ENCODE measurements at regions not wholly inside any gene's neighbourhood (a gene's known extent, or its start where the extent isn't known, plus 50 kb on each side); places are given as distances from the start of the nearest gene placed in this dataset.

DNA sequence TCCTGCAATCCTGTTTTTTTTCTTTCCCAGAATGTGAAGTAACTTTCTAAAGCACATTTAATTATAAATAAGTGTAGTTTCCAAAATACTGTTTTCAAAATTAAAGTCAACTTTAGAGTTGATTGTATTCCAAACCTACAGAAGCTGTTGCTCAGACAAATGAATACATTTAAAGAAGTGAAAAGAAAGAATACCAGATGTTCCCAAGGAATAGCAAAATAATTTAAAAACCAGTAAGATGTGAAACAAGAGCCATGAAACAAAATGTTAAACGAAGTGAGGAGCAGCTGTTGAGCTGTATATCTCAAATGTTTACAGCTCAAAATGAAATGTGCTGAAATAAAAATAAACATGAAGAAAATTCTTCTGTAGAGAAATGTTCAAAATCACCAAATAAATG, 627.4 kb upstream of the NDST4 start:
- TF ChIP-seq, protein P1, sequence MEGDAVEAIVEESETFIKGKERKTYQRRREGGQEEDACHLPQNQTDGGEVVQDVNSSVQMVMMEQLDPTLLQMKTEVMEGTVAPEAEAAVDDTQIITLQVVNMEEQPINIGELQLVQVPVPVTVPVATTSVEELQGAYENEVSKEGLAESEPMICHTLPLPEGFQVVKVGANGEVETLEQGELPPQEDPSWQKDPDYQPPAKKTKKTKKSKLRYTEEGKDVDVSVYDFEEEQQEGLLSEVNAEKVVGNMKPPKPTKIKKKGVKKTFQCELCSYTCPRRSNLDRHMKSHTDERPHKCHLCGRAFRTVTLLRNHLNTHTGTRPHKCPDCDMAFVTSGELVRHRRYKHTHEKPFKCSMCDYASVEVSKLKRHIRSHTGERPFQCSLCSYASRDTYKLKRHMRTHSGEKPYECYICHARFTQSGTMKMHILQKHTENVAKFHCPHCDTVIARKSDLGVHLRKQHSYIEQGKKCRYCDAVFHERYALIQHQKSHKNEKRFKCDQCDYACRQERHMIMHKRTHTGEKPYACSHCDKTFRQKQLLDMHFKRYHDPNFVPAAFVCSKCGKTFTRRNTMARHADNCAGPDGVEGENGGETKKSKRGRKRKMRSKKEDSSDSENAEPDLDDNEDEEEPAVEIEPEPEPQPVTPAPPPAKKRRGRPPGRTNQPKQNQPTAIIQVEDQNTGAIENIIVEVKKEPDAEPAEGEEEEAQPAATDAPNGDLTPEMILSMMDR (conservative IDR thresholded peaks at IDR 0.05; ENCODE audit: low read depth, low read length), result no peak
- H3K4me3 ChIP-seq (ENCODE audit: low read depth, low read length), result no peak overlapping the region
- no peak for DNase-seq (ENCODE audit: low read depth)

DNA sequence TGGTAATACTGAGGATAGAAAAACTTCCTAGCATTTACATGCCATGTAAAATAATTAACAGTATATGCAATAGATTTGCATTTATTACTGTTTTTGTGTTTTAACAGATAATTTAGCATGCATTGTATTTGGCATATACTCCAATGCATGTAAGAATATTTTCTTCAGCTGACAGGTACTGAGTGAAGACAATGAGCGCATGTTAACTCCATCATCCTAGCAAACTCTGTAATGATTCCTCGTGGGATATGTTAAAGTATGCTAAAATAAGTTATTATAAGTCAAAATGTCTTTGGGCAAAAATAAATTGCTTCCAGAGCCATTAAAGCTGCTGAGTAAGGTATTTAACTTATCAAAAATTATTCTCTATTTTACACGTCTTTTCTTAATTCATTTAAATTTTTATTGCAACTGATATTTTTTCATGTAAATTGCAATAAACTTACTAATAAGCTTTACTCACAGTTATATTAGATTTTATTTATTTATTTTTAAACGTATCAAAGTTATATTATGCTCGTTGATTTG, 616.4 kb upstream of the NDST4 start:
- no peak for DNase-seq (ENCODE audit: low read depth)
- TF ChIP-seq, protein P1 (conservative IDR thresholded peaks at IDR 0.05; ENCODE audit: low read depth, low read length), result no peak
- H3K4me3 ChIP-seq (ENCODE audit: low read depth, low read length), result no peak overlapping the region

DNA sequence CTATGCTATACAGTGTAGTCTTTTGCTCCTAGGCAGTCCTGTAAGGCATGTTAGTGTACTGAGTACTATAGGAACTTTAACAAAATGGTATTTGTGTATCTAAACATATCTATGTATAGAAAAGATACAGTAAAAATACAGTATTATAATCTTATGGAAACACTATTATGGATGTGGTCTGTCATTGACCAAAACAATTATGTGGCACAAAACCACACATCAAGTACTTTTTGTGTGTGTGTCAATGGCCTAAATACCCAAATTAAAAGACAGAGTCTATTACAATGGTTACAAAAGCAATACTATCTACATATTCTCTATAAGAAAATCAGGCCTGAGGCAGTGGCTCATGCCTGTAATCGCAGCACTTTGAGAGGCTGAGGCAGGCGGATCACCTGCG, 610.2 kb upstream of the NDST4 start:
- H3K4me3 ChIP-seq (ENCODE audit: low read depth, low read length), result no peak overlapping the region
- no peak for DNase-seq (ENCODE audit: low read depth)
- TF ChIP-seq, protein P1 (conservative IDR thresholded peaks at IDR 0.05; ENCODE audit: low read depth, low read length), result no peak

DNA sequence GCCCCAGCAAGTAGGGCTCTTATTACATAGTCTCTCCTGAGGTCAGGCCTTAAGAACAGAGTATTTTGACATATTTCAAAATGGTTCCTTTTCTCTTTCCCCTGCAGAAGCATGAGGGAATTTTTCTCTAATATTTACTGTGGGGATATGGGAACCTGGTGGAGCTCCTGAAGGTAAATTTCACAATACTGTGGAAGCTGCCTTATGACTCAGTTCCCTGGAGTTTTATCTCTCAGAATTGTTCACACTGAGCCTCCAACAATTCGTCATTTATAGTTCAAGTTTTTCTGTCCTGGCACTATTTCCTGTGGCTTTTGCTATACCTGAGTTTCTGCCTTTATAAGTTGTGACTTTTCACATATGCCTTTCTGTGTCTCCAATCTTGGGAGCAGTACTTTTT, 607.2 kb upstream of the NDST4 start:
- H3K4me3 ChIP-seq (ENCODE audit: low read depth, low read length), result no peak overlapping the region
- DNase-seq (ENCODE audit: low read depth), result peak; percentile 6
- TF ChIP-seq, protein P1 (conservative IDR thresholded peaks at IDR 0.05; ENCODE audit: low read depth, low read length), result no peak

DNA sequence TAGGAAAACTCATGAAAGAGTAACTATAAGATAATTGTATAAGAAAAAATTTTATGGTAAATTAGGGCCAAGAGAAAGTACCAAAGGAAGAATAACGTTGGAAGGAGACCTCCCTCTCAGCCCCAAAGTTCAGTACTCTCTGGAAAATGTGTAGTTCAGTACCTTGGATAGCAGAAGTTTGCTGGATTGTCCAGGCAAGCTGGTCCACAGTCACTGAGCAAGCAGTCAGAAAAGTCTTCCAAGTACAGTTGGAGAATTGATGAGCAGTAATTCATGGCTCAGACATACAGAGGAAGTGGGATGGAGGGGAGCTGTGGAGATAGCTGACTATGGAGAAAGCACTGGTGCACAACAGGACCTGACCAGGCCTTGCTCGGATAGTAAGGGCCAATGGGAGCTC, 598.2 kb upstream of the NDST4 start:
- TF ChIP-seq, protein P1 (conservative IDR thresholded peaks at IDR 0.05; ENCODE audit: low read depth, low read length), result no peak
- DNase-seq (ENCODE audit: low read depth), result no peak

DNA sequence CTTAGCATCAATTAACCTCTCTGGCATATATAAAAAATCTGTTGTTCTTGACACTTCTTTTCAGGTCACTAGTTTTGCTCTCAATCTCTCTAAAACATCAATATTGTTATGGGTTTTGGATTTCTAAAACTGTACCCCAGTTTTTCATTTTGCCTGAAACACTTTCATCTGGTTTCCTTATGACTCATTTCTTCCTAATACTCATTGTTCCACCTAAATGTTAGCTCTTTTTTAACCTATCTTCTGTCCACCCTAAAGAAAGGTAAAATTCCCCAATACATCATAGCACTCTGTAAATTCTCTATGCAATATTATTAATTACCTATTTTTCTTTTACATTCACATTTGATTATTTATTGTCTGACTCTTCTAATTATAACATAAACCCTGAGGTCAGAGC, 575.5 kb upstream of the NDST4 start:
- TF ChIP-seq, protein P1 (conservative IDR thresholded peaks at IDR 0.05; ENCODE audit: low read depth, low read length), result no peak
- no peak overlapping the region for H3K4me3 ChIP-seq (ENCODE audit: low read depth, low read length)
- DNase-seq (ENCODE audit: low read depth), result no peak

More for the DNA sequence above, 598.2 kb upstream of the NDST4 start:
- no peak overlapping the region for H3K4me3 ChIP-seq (ENCODE audit: low read depth, low read length)

DNA sequence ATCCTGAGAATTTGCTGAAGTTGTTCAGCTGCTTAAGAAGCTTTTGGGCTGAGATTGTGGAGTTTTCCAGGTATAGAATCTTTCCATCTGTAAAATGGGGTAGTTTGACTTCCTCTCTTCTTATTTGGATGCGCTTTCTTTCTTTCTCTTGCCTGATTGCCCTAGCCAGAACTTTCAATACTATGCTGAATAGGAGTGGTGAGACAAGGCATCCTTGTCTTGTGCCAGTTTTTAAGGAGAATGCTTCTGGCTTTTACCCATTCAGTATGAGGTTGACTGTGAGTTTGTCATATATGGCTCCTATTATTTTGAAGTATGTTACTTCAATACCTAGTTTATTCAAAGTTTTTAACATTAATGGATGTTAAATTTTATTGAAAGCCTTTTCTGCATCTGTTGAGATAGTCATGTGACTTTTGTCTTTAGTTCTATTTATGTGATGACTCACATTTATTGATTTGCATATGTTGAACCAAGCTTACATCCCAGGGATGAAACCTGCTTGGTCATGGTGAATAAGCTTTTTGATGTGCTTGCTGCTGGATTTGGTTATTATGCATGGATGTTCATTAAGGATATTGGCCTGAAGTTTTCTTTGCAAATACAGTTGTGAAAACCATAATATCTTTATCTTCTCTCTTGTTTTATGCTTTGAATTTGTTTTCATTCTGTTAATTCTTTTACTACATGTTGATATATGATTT, 573.8 kb upstream of the NDST4 start:
- H3K4me3 ChIP-seq (ENCODE audit: low read depth, low read length), result no peak overlapping the region
- no peak for DNase-seq (ENCODE audit: low read depth)
- TF ChIP-seq, protein P1 (conservative IDR thresholded peaks at IDR 0.05; ENCODE audit: low read depth, low read length), result no peak
